Peyer's patch (tissue), 4 donors: ENCODE measurements at regions not wholly inside any gene's neighbourhood (a gene's known extent, or its start where the extent isn't known, plus 50 kb on each side); places are given as distances from the start of the nearest gene placed in this dataset.

Experiments
- POLR2A ChIP-seq, 2 donors: fragments of 450-650 bp; IDR thresholded peaks; one replicate each; pipeline ENCODE4 v1.5.1; 2017; ENCODE audit warnings: antibody characterized with exemption in 2 of 2, mild to moderate bottlenecking in 2 of 2, moderate library complexity in 2 of 2
- TF ChIP-seq, protein P1 (sequence below), 6 experiments: fragments of 450-650 bp in 4 of 6; fragments of 200-600 bp in 2 of 6; sonication (generic) in 1 of 6; IDR thresholded peaks; one replicate each; pipeline ENCODE4 v1.5.1; 2017 to 2019; ENCODE audit warnings: antibody characterized with exemption in 6 of 6, mild to moderate bottlenecking in 3 of 6, moderate library complexity in 1 of 6

DNA sequence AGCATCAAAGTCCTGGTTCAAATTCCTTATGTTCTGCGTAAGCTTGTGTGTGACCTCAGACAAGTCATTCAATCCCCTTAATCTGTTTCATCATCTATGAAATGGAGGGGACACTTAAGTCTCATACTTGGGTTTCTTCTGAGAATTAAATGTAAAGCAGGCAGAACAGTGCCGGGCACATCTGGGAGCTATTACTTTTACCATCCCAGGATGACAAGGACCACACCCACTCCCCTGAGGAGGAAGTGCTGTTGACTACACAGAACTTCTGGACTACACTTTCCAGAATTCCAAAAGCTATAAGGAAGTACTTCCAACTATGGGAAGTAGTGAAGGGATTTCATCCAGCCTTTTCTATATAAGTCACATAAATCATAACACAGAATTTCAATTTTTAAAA, 294.9 kb downstream of the IPMK start:
- TF ChIP-seq, protein P1, sequence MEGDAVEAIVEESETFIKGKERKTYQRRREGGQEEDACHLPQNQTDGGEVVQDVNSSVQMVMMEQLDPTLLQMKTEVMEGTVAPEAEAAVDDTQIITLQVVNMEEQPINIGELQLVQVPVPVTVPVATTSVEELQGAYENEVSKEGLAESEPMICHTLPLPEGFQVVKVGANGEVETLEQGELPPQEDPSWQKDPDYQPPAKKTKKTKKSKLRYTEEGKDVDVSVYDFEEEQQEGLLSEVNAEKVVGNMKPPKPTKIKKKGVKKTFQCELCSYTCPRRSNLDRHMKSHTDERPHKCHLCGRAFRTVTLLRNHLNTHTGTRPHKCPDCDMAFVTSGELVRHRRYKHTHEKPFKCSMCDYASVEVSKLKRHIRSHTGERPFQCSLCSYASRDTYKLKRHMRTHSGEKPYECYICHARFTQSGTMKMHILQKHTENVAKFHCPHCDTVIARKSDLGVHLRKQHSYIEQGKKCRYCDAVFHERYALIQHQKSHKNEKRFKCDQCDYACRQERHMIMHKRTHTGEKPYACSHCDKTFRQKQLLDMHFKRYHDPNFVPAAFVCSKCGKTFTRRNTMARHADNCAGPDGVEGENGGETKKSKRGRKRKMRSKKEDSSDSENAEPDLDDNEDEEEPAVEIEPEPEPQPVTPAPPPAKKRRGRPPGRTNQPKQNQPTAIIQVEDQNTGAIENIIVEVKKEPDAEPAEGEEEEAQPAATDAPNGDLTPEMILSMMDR (IDR thresholded peaks at IDR 0.05): no peak
- TF ChIP-seq POLR2A (IDR thresholded peaks at IDR 0.05): no peak
